ENCODE measurements at regions not wholly inside any gene's neighbourhood (a gene's known extent, or its start where the extent isn't known, plus 50 kb on each side); places are given as distances from the start of the nearest gene placed in this dataset.

- H3K79me2 ChIP-seq (ENCODE audit: control insufficient read depth, insufficient read depth, low read length) = no peaks in the 10 kb centered on the region
- H3K27me3 ChIP-seq (ENCODE audit: control insufficient read depth, extremely low read depth, insufficient read depth, low read length) = no peaks in the 10 kb centered on the region
- peak overlapping the region; percentile 54 for H3K4me2 ChIP-seq (ENCODE audit: control insufficient read depth, extremely low read depth, insufficient read depth, low read depth, low read length)
- no peaks in the 10 kb centered on the region for H3K9me1 ChIP-seq (ENCODE audit: control insufficient read depth, extremely low read depth, insufficient read depth, low read length)
- H3K9me3 ChIP-seq (ENCODE audit: control insufficient read depth, low read depth, low read length) = no peaks in the 10 kb centered on the region
- no peak overlapping the region for H3K9ac ChIP-seq (ENCODE audit: control insufficient read depth, extremely low read depth, insufficient read depth, low read length)
- H3K27ac ChIP-seq (ENCODE audit: control insufficient read depth, insufficient read depth, low read length) = peak overlapping the region; percentile 33
- H3K4me1 ChIP-seq (ENCODE audit: control insufficient read depth, extremely low read depth, insufficient read depth, low read length) = peaks cover 24% of the 10 kb centered on the region
- dilution Hi-C loops (cut with MboI; ENCODE audit: extremely low pct_ligation_motif_present, low sequenced_read_pairs) = no loop called here
- H2AFZ ChIP-seq (ENCODE audit: control insufficient read depth, low read length) = peak overlapping the region; percentile 93
- no peaks in the 10 kb centered on the region for H3K36me3 ChIP-seq (ENCODE audit: control insufficient read depth in 2 of 2, extremely low read depth in 1 of 2, insufficient read depth in 2 of 2, low read length in 2 of 2)
- H3K4me3 ChIP-seq (ENCODE audit: control insufficient read depth in 2 of 3, extremely low read depth in 1 of 3, insufficient read depth in 2 of 3, low read depth in 1 of 3, low read length in 3 of 3) = peak overlapping the region in 1 of 3 experiments; percentile 1
- H4K20me1 ChIP-seq (ENCODE audit: control insufficient read depth, extremely low read depth, insufficient read depth, low read length) = no peaks in the 10 kb centered on the region
- TF ChIP-seq EZH2 (IDR thresholded peaks at IDR 0.05; ENCODE audit: low read length) (no peak), CTCF (optimal IDR thresholded peaks at IDR 0.05 in 1 of 3, IDR thresholded peaks at IDR 0.05 in 1 of 3, conservative IDR thresholded peaks at IDR 0.05 in 1 of 3; ENCODE audit: extremely low read depth in 1 of 3, insufficient read depth in 2 of 3, low read length in 3 of 3) (no peak)
- no peak for DNase-seq (ENCODE audit: low read depth, low spot score)
- FAIRE-seq = peak; percentile 61
These were observed 60.1 kb upstream of the CLINT1 start for GRCh38 chr5:157918811-157919742.

- H3K27ac ChIP-seq (ENCODE audit: control insufficient read depth, insufficient read depth, low read length) = peak overlapping the region; percentile 33
These were observed 59.2 kb upstream of the CLINT1 start for GRCh38 chr5:157917899-157918809.

More at GRCh38 chr5:157917899-157918809, 59.2 kb upstream of the CLINT1 start:
- FAIRE-seq = peak; percentile 34
- TF ChIP-seq CTCF (optimal IDR thresholded peaks at IDR 0.05 in 1 of 3, IDR thresholded peaks at IDR 0.05 in 1 of 3, conservative IDR thresholded peaks at IDR 0.05 in 1 of 3; ENCODE audit: extremely low read depth in 1 of 3, insufficient read depth in 2 of 3, low read length in 3 of 3) (peak; percentile 60 to 75 (median 72)), EZH2 (IDR thresholded peaks at IDR 0.05; ENCODE audit: low read length) (no peak)
- H3K4me2 ChIP-seq (ENCODE audit: control insufficient read depth, extremely low read depth, insufficient read depth, low read depth, low read length) = peak overlapping the region; percentile 53
- no peaks in the 10 kb centered on the region for H3K36me3 ChIP-seq (ENCODE audit: control insufficient read depth in 2 of 2, extremely low read depth in 1 of 2, insufficient read depth in 2 of 2, low read length in 2 of 2)
- dilution Hi-C loops (cut with MboI; ENCODE audit: extremely low pct_ligation_motif_present, low sequenced_read_pairs) = no loop called here
- no peak overlapping the region for H3K9ac ChIP-seq (ENCODE audit: control insufficient read depth, extremely low read depth, insufficient read depth, low read length)
- no peaks in the 10 kb centered on the region for H3K9me1 ChIP-seq (ENCODE audit: control insufficient read depth, extremely low read depth, insufficient read depth, low read length)
- H4K20me1 ChIP-seq (ENCODE audit: control insufficient read depth, extremely low read depth, insufficient read depth, low read length) = no peaks in the 10 kb centered on the region
- H3K9me3 ChIP-seq (ENCODE audit: control insufficient read depth, low read depth, low read length) = no peaks in the 10 kb centered on the region
- H2AFZ ChIP-seq (ENCODE audit: control insufficient read depth, low read length) = peak overlapping the region; percentile 93
- peak overlapping the region in 1 of 3 experiments; percentile 1 for H3K4me3 ChIP-seq (ENCODE audit: control insufficient read depth in 2 of 3, extremely low read depth in 1 of 3, insufficient read depth in 2 of 3, low read depth in 1 of 3, low read length in 3 of 3)
- peaks cover 26% of the 10 kb centered on the region for H3K4me1 ChIP-seq (ENCODE audit: control insufficient read depth, extremely low read depth, insufficient read depth, low read length)
- no peaks in the 10 kb centered on the region for H3K79me2 ChIP-seq (ENCODE audit: control insufficient read depth, insufficient read depth, low read length)
- H3K27me3 ChIP-seq (ENCODE audit: control insufficient read depth, extremely low read depth, insufficient read depth, low read length) = no peaks in the 10 kb centered on the region
- DNase-seq (ENCODE audit: low read depth, low spot score) = peak; percentile 41

Data from keratinocyte (primary cell).